ENCODE measurements at regions not wholly inside any gene's neighbourhood (a gene's known extent, or its start where the extent isn't known, plus 50 kb on each side); places are given as distances from the start of the nearest gene placed in this dataset.

GRCh38 chr1:56442290-56442877 lies 137.0 kb downstream of the PLPP3 start:
- DNase-seq, result no peak

GRCh38 chr1:56441601-56442000 lies 137.8 kb downstream of the PLPP3 start:
- DNase-seq, result no peak

GRCh38 chr1:56439610-56440264 lies 139.6 kb downstream of the PLPP3 start:
- no peak for DNase-seq

GRCh38 chr1:56438901-56439551 lies 140.3 kb downstream of the PLPP3 start:
- DNase-seq, result no peak

- no peak for DNase-seq
Measured at GRCh38 chr1:56437959-56438358, 141.4 kb downstream of the PLPP3 start.

- DNase-seq, result no peak
Measured at GRCh38 chr1:56436912-56437417, 142.4 kb downstream of the PLPP3 start.

GRCh38 chr1:56436296-56436695 lies 143.1 kb downstream of the PLPP3 start:
- no peak for DNase-seq

- DNase-seq, result no peak
Measured at GRCh38 chr1:56435434-56436262, 143.7 kb downstream of the PLPP3 start.

- DNase-seq, result no peak
Measured at GRCh38 chr1:56434740-56435139, 144.6 kb downstream of the PLPP3 start.

- DNase-seq, result no peak
Measured at GRCh38 chr1:56434025-56434424, 145.3 kb downstream of the PLPP3 start.

GRCh38 chr1:56433056-56433577 lies 146.2 kb downstream of the PLPP3 start:
- no peak for DNase-seq

GRCh38 chr1:56432166-56432971 lies 147.0 kb downstream of the PLPP3 start:
- DNase-seq, result no peak

- DNase-seq, result no peak
Measured at GRCh38 chr1:56430141-56430839, 149.1 kb downstream of the PLPP3 start.

GRCh38 chr1:56429288-56429687 lies 150.1 kb downstream of the PLPP3 start:
- DNase-seq, result no peak

- DNase-seq, result no peak
Measured at GRCh38 chr1:56426587-56427381, 152.6 kb downstream of the PLPP3 start.

- no peak for DNase-seq
Measured at GRCh38 chr1:56425494-56426037, 153.8 kb downstream of the PLPP3 start.

- DNase-seq, result no peak
Measured at GRCh38 chr1:56424744-56425493, 154.4 kb downstream of the PLPP3 start.

GRCh38 chr1:56423716-56424115 lies 155.6 kb downstream of the PLPP3 start:
- DNase-seq, result no peak

GRCh38 chr1:56418151-56418631 lies 161.2 kb downstream of the PLPP3 start:
- no peak for DNase-seq

Measured in effector CD8-positive, alpha-beta T cell (primary cell).